Transverse colon (tissue), 4 donors: ENCODE measurements at regions not wholly inside any gene's neighbourhood (a gene's known extent, or its start where the extent isn't known, plus 50 kb on each side); places are given as distances from the start of the nearest gene placed in this dataset.

Experiments used
- CTCF ChIP-seq, 5 experiments: fragments of 200-600 bp in 3 of 5; fragments of 450-650 bp in 2 of 5; sonication (generic) in 3 of 5; IDR thresholded peaks; 1 replicate in 2 of 5; 2 replicates in 3 of 5; pipeline ENCODE4 v1.5.1; 2016 to 2017; ENCODE audit warnings: antibody characterized with exemption in 5 of 5, inconsistent platforms in 3 of 5, mild to moderate bottlenecking in 2 of 5, moderate library complexity in 1 of 5
- POLR2A ChIP-seq: fragments of 450-650 bp; IDR thresholded peaks from one replicate; pipeline ENCODE4 v1.6.1; 2016; ENCODE audit warnings: antibody characterized with exemption, mild to moderate bottlenecking, moderate library complexity
- POLR2AphosphoS5 ChIP-seq, 3 donors: sonication (generic); formaldehyde crosslinking; IDR thresholded peaks; one replicate each; pipeline ENCODE4 v1.6.1; 2016; ENCODE audit warnings: antibody characterized with exemption in 3 of 3

- TF ChIP-seq CTCF (IDR thresholded peaks at IDR 0.05): no peak
- TF ChIP-seq POLR2AphosphoS5 (IDR thresholded peaks at IDR 0.05): no peak
- TF ChIP-seq POLR2A: no peak
Observed at GRCh38 chr15:95176794-95177577, 945.6 kb downstream of the MCTP2 start.
